ENCODE measurements at regions not wholly inside any gene's neighbourhood (a gene's known extent, or its start where the extent isn't known, plus 50 kb on each side); places are given as distances from the start of the nearest gene placed in this dataset.

GRCh38 chr2:82853299-82853698 lies 1605.8 kb downstream of the SUCLG1 start:
- TF ChIP-seq CTCF (IDR thresholded peaks at IDR 0.05) (no peak), POLR2A (IDR thresholded peaks at IDR 0.05) (no peak)

Measured in body of pancreas (tissue), 4 donors.